ENCODE measurements at regions not wholly inside any gene's neighbourhood (a gene's known extent, or its start where the extent isn't known, plus 50 kb on each side); places are given as distances from the start of the nearest gene placed in this dataset.

- DNase-seq: peak in 1 of 2 donors; percentile 82
- TF ChIP-seq POLR2A (IDR thresholded peaks at IDR 0.05) (no peak), POLR2AphosphoS5 (IDR thresholded peaks at IDR 0.05) (no peak), EP300 (IDR thresholded peaks at IDR 0.05) (no peak)
- TF ChIP-seq, protein P1, sequence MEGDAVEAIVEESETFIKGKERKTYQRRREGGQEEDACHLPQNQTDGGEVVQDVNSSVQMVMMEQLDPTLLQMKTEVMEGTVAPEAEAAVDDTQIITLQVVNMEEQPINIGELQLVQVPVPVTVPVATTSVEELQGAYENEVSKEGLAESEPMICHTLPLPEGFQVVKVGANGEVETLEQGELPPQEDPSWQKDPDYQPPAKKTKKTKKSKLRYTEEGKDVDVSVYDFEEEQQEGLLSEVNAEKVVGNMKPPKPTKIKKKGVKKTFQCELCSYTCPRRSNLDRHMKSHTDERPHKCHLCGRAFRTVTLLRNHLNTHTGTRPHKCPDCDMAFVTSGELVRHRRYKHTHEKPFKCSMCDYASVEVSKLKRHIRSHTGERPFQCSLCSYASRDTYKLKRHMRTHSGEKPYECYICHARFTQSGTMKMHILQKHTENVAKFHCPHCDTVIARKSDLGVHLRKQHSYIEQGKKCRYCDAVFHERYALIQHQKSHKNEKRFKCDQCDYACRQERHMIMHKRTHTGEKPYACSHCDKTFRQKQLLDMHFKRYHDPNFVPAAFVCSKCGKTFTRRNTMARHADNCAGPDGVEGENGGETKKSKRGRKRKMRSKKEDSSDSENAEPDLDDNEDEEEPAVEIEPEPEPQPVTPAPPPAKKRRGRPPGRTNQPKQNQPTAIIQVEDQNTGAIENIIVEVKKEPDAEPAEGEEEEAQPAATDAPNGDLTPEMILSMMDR (IDR thresholded peaks at IDR 0.05): no peak
- Histone ChIP-seq H3K36me3 (no peaks in the 10 kb centered on the region), H3K27ac (no peak overlapping the region), H3K27me3 (no peaks in the 10 kb centered on the region), H3K4me1 (no peaks in the 10 kb centered on the region), H3K4me3 (no peak overlapping the region), H3K9me3 (no peaks in the 10 kb centered on the region)
- intact Hi-C loops (cut with DNase I; ENCODE audit: low total_unique reads): no loop called here
- WGBS, 5 donors: 30 to 51% (median 33%) methylated on average over 2 of the region's 2 CpGs
These were observed 518.8 kb upstream of the ZNF385D start for GRCh38 chr3:22269831-22270230.

DNA sequence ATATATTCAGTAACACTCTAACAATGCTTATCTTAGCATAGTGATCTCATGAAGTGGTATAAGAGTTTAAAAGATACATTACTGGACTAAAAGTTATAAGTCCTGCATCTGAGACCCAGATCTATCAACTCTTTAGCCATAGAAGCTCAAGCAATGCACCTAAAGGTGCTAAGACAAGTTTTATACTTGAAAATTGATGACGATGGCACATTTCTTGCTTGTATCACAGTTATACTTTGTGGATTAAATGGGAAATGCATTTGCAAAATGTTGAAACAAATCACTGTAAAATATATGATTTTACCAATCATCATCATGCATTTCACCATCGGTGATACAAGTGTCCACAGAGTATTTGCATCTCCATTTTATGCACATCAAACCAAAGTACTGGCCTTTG lies 525.3 kb upstream of the ZNF385D start:
- 86 to 96% (median 92%) methylated on average over 2 of the region's 2 CpGs for WGBS, 5 donors
- TF ChIP-seq POLR2AphosphoS5 (IDR thresholded peaks at IDR 0.05) (no peak), POLR2A (IDR thresholded peaks at IDR 0.05) (no peak), EP300 (IDR thresholded peaks at IDR 0.05) (no peak)
- TF ChIP-seq, protein P1 (IDR thresholded peaks at IDR 0.05): no peak

GRCh38 chr3:22284559-22284958 lies 533.5 kb upstream of the ZNF385D start:
- TF ChIP-seq EP300 (IDR thresholded peaks at IDR 0.05) (no peak), POLR2AphosphoS5 (IDR thresholded peaks at IDR 0.05) (no peak), POLR2A (IDR thresholded peaks at IDR 0.05) (no peak)
- TF ChIP-seq, protein P1 (IDR thresholded peaks at IDR 0.05): no peak
- Histone ChIP-seq H3K36me3 (no peaks in the 10 kb centered on the region), H3K4me3 (no peak overlapping the region), H3K4me1 (no peaks in the 10 kb centered on the region), H3K27me3 (no peaks in the 10 kb centered on the region), H3K27ac (no peak overlapping the region), H3K9me3 (peaks cover 0 to 8% (median 0%) of the 10 kb centered on the region in 4 donors)
- no peak for DNase-seq
- WGBS, 5 donors: 83 to 89% (median 86%) methylated on average over 1 of the region's 1 CpG
- intact Hi-C loops (cut with DNase I; ENCODE audit: low total_unique reads): no loop called here

More for the DNA sequence above, 525.3 kb upstream of the ZNF385D start:
- no peak for DNase-seq
- H3K4me1 ChIP-seq: no peaks in the 10 kb centered on the region
- no peaks in the 10 kb centered on the region for H3K9me3 ChIP-seq
- H3K27me3 ChIP-seq: no peaks in the 10 kb centered on the region
- intact Hi-C loops (cut with DNase I; ENCODE audit: low total_unique reads): no loop called here
- no peaks in the 10 kb centered on the region for H3K36me3 ChIP-seq
- no peak overlapping the region for H3K4me3 ChIP-seq
- no peak overlapping the region for H3K27ac ChIP-seq

- Histone ChIP-seq H3K4me1 (no peaks in the 10 kb centered on the region), H3K9me3 (peaks cover 0 to 8% (median 0%) of the 10 kb centered on the region in 4 donors), H3K4me3 (no peak overlapping the region), H3K36me3 (no peaks in the 10 kb centered on the region), H3K27ac (no peak overlapping the region), H3K27me3 (no peaks in the 10 kb centered on the region)
- DNase-seq: no peak
- WGBS, 5 donors: 0 to 80% (median 24%) methylated on average over 1 of the region's 1 CpG
- intact Hi-C loops (cut with DNase I; ENCODE audit: low total_unique reads): no loop called here
- TF ChIP-seq POLR2A (IDR thresholded peaks at IDR 0.05) (no peak), EP300 (IDR thresholded peaks at IDR 0.05) (no peak), POLR2AphosphoS5 (IDR thresholded peaks at IDR 0.05) (no peak)
- TF ChIP-seq, protein P1 (IDR thresholded peaks at IDR 0.05): no peak
These were observed 537.7 kb upstream of the ZNF385D start for GRCh38 chr3:22288756-22289155.

Measured in stomach (tissue), 8 donors.